ENCODE measurements at regions not wholly inside any gene's neighbourhood (a gene's known extent, or its start where the extent isn't known, plus 50 kb on each side); places are given as distances from the start of the nearest gene placed in this dataset.
A peak's percentile ranks its signal among the peaks of the same experiment; 100 is the strongest.

DNA sequence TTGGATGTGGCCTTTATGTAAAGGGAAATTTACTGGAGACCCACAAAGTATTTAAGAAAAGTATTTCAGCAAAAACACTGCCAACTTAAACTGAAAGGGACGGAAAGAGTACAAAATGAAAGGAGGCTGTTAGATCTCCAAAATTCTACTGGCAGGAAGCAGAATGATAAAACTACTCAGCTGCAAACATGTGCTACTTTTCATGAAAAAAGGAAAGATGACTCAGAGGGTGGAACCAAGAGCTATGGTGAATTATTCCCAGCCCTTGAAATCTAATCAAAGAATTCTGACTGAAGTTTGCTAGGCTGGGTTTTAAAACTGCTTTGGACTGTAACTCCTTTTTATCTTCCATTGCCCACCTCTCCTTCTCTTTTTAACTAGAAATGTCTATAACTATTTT is 58.6 kb upstream of the ZBED3 start:
- Mint-ChIP-seq H3K4me3 (no peak overlapping the region), H3K4me1 (no peaks in the 10 kb centered on the region), H3K27me3 (peaks cover 2% of the 10 kb centered on the region), H3K27ac (no peak overlapping the region), H3K9me3 (ENCODE audit: insufficient read depth) (no peaks in the 10 kb centered on the region)
- Histone ChIP-seq H3K27me3 (replicated peaks in 1 of 4; ENCODE audit: control extremely low read depth in 1 of 4, control insufficient read depth in 3 of 4, insufficient read depth in 4 of 4, low read length in 3 of 4) (peaks cover 0 to 2% (median 0%) of the 10 kb centered on the region in 4 experiments), H3K4me1 (ENCODE audit: control insufficient read depth in 2 of 2, insufficient read depth in 2 of 2, low read length in 2 of 2) (no peaks in the 10 kb centered on the region), H4K20me1 (ENCODE audit: control insufficient read depth, insufficient read depth, low read length, poor library complexity, severe bottlenecking) (no peaks in the 10 kb centered on the region), H3K4me3 (ENCODE audit: control extremely low read depth in 1 of 5, extremely low read depth in 1 of 5, insufficient read depth in 1 of 5, low read depth in 2 of 5, low read length in 4 of 5) (no peak overlapping the region), H3K36me3 (replicated peaks in 1 of 2; ENCODE audit: control extremely low read depth in 1 of 2, control insufficient read depth in 1 of 2, extremely low read depth in 1 of 2, insufficient read depth in 2 of 2, low read length in 1 of 2) (no peaks in the 10 kb centered on the region), H3K79me2 (ENCODE audit: control insufficient read depth, insufficient read depth, low read length) (no peaks in the 10 kb centered on the region), H2AFZ (ENCODE audit: insufficient read depth, low read depth, low read length, poor library complexity, severe bottlenecking) (peak overlapping the region; percentile 2), H3K27ac (ENCODE audit: low read length in 2 of 2) (no peak overlapping the region), H3K9me3 (ENCODE audit: control extremely low read depth in 1 of 3, control insufficient read depth in 2 of 3, insufficient read depth in 1 of 3, low read length in 2 of 3) (no peaks in the 10 kb centered on the region), H3K4me2 (replicated peaks; ENCODE audit: low read depth, low read length, poor library complexity, severe bottlenecking) (no peak overlapping the region), H3K9ac (ENCODE audit: low read length) (no peak overlapping the region)
- ChIA-PET CTCF (interaction anchor here (0.8 to 2.3 kb wide), 7 partner anchors 8 to 347 kb away, joined by 3 to 17 read pairs (median 3); partner anchors contain the start of genes WDR41 and ZBED3), POLR2A (no interaction called here)
- TF ChIP-seq EZH2 (IDR thresholded peaks at IDR 0.05; ENCODE audit: borderline replicate concordance, insufficient read depth, low read depth, low read length, poor library complexity, severe bottlenecking), result no peak
- TF ChIP-seq, protein P1, sequence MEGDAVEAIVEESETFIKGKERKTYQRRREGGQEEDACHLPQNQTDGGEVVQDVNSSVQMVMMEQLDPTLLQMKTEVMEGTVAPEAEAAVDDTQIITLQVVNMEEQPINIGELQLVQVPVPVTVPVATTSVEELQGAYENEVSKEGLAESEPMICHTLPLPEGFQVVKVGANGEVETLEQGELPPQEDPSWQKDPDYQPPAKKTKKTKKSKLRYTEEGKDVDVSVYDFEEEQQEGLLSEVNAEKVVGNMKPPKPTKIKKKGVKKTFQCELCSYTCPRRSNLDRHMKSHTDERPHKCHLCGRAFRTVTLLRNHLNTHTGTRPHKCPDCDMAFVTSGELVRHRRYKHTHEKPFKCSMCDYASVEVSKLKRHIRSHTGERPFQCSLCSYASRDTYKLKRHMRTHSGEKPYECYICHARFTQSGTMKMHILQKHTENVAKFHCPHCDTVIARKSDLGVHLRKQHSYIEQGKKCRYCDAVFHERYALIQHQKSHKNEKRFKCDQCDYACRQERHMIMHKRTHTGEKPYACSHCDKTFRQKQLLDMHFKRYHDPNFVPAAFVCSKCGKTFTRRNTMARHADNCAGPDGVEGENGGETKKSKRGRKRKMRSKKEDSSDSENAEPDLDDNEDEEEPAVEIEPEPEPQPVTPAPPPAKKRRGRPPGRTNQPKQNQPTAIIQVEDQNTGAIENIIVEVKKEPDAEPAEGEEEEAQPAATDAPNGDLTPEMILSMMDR (IDR thresholded peaks at IDR 0.05), result no peak
- DNase-seq, result no peak
- ATAC-seq (ENCODE audit: low read depth), result no peak
- WGBS (ENCODE audit: insufficient coverage), result no CpG with 5 or more reads among the region's 1 CpG
- intact Hi-C loops (cut with micrococcal nuclease), result loop anchor here (10.0 kb wide), 2 partner anchors 281 to 289 kb away; no protein-coding TSS in a partner anchor

DNA sequence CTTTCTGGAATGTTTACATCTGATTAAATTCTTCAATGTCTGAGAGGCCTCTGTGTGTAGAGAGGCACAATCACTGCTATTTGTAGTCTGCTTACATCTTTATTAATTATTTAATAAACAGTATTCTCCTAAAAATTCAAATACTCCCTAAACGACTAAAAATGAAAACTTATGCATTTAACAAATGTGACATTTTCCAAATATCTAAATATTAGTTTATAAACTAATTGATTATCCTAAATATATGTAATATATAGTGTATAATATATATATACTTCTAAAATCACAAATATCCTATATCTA is 57.7 kb upstream of the ZBED3 start:
- POLR2A ChIA-PET, result no interaction called here

More for the DNA sequence above, 57.7 kb upstream of the ZBED3 start:
- Histone ChIP-seq H3K9ac (ENCODE audit: low read length) (no peak overlapping the region), H3K27ac (ENCODE audit: low read length in 2 of 2) (no peak overlapping the region), H3K4me3 (ENCODE audit: control extremely low read depth in 1 of 5, extremely low read depth in 1 of 5, insufficient read depth in 1 of 5, low read depth in 2 of 5, low read length in 4 of 5) (no peak overlapping the region), H3K4me1 (ENCODE audit: control insufficient read depth in 2 of 2, insufficient read depth in 2 of 2, low read length in 2 of 2) (no peaks in the 10 kb centered on the region), H3K36me3 (replicated peaks in 1 of 2; ENCODE audit: control extremely low read depth in 1 of 2, control insufficient read depth in 1 of 2, extremely low read depth in 1 of 2, insufficient read depth in 2 of 2, low read length in 1 of 2) (no peaks in the 10 kb centered on the region), H3K79me2 (ENCODE audit: control insufficient read depth, insufficient read depth, low read length) (no peaks in the 10 kb centered on the region), H3K27me3 (replicated peaks in 1 of 4; ENCODE audit: control extremely low read depth in 1 of 4, control insufficient read depth in 3 of 4, insufficient read depth in 4 of 4, low read length in 3 of 4) (peaks cover 0 to 2% (median 0%) of the 10 kb centered on the region in 4 experiments), H4K20me1 (ENCODE audit: control insufficient read depth, insufficient read depth, low read length, poor library complexity, severe bottlenecking) (no peaks in the 10 kb centered on the region), H2AFZ (ENCODE audit: insufficient read depth, low read depth, low read length, poor library complexity, severe bottlenecking) (peak overlapping the region; percentile 39), H3K9me3 (ENCODE audit: control extremely low read depth in 1 of 3, control insufficient read depth in 2 of 3, insufficient read depth in 1 of 3, low read length in 2 of 3) (no peaks in the 10 kb centered on the region), H3K4me2 (replicated peaks; ENCODE audit: low read depth, low read length, poor library complexity, severe bottlenecking) (no peak overlapping the region)
- Mint-ChIP-seq H3K27ac (no peak overlapping the region), H3K27me3 (peaks cover 2% of the 10 kb centered on the region), H3K4me1 (no peaks in the 10 kb centered on the region), H3K9me3 (ENCODE audit: insufficient read depth) (no peaks in the 10 kb centered on the region), H3K4me3 (no peak overlapping the region)
- TF ChIP-seq, protein P1 (IDR thresholded peaks at IDR 0.05), result no peak
- no peak for TF ChIP-seq EZH2 (IDR thresholded peaks at IDR 0.05; ENCODE audit: borderline replicate concordance, insufficient read depth, low read depth, low read length, poor library complexity, severe bottlenecking)
- DNase-seq (no peak), ATAC-seq (ENCODE audit: low read depth) (no peak)
- no CpG with 5 or more reads among the region's 1 CpG for WGBS (ENCODE audit: insufficient coverage)
- intact Hi-C loops (cut with micrococcal nuclease), result loop anchor here (10.0 kb wide), 2 partner anchors 280 to 290 kb away; no protein-coding TSS in a partner anchor
- CTCF ChIA-PET, result interaction anchor here (0.8 to 2.3 kb wide), 4 partner anchors 8 to 348 kb away, joined by 3 to 17 read pairs (median 4); partner anchors contain the start of genes WDR41 and ZBED3
